Neural cell (in vitro differentiated cells): ENCODE measurements at regions not wholly inside any gene's neighbourhood (a gene's known extent, or its start where the extent isn't known, plus 50 kb on each side); places are given as distances from the start of the nearest gene placed in this dataset.

ENCODE experiments used
- TF ChIP-seq, protein P1 (sequence below): IDR thresholded peaks from 2 replicates; pipeline ENCODE4 v1.6.1; 2012; ENCODE audit warnings: borderline replicate concordance
- TF ChIP-seq, protein P2 (sequence below): fragments of 450-650 bp; IDR thresholded peaks from 2 replicates; pipeline ENCODE4 v1.5.1; 2014; ENCODE audit warnings: antibody characterized with exemption, mild to moderate bottlenecking, moderate library complexity; ENCODE audit not compliant: poor library complexity, severe bottlenecking

DNA sequence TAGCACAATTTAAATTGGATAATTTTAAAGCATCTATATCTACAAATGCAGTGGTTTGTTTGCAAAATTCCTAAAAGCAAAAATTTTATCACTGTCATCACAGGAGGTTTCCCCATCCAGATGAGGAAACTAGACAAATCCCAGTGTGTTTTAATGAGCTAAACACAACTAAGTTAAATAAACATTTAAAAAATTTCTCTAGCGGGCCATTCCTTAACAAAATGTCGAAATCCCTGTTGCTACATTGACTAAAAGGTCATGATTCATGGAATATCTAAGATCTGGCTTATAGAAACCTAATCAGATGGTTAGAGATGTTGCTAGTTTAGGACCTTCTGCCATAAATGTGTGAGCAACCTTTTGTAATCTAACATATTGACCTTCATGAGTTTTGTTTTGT lies 107.3 kb upstream of the BDNF start:
- TF ChIP-seq, protein P1, sequence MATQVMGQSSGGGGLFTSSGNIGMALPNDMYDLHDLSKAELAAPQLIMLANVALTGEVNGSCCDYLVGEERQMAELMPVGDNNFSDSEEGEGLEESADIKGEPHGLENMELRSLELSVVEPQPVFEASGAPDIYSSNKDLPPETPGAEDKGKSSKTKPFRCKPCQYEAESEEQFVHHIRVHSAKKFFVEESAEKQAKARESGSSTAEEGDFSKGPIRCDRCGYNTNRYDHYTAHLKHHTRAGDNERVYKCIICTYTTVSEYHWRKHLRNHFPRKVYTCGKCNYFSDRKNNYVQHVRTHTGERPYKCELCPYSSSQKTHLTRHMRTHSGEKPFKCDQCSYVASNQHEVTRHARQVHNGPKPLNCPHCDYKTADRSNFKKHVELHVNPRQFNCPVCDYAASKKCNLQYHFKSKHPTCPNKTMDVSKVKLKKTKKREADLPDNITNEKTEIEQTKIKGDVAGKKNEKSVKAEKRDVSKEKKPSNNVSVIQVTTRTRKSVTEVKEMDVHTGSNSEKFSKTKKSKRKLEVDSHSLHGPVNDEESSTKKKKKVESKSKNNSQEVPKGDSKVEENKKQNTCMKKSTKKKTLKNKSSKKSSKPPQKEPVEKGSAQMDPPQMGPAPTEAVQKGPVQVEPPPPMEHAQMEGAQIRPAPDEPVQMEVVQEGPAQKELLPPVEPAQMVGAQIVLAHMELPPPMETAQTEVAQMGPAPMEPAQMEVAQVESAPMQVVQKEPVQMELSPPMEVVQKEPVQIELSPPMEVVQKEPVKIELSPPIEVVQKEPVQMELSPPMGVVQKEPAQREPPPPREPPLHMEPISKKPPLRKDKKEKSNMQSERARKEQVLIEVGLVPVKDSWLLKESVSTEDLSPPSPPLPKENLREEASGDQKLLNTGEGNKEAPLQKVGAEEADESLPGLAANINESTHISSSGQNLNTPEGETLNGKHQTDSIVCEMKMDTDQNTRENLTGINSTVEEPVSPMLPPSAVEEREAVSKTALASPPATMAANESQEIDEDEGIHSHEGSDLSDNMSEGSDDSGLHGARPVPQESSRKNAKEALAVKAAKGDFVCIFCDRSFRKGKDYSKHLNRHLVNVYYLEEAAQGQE, result no peak
- TF ChIP-seq, protein P2, sequence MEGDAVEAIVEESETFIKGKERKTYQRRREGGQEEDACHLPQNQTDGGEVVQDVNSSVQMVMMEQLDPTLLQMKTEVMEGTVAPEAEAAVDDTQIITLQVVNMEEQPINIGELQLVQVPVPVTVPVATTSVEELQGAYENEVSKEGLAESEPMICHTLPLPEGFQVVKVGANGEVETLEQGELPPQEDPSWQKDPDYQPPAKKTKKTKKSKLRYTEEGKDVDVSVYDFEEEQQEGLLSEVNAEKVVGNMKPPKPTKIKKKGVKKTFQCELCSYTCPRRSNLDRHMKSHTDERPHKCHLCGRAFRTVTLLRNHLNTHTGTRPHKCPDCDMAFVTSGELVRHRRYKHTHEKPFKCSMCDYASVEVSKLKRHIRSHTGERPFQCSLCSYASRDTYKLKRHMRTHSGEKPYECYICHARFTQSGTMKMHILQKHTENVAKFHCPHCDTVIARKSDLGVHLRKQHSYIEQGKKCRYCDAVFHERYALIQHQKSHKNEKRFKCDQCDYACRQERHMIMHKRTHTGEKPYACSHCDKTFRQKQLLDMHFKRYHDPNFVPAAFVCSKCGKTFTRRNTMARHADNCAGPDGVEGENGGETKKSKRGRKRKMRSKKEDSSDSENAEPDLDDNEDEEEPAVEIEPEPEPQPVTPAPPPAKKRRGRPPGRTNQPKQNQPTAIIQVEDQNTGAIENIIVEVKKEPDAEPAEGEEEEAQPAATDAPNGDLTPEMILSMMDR, result no peak
